HS-27A (cell line): ENCODE measurements at regions not wholly inside any gene's neighbourhood (a gene's known extent, or its start where the extent isn't known, plus 50 kb on each side); places are given as distances from the start of the nearest gene placed in this dataset.
A peak's percentile ranks its signal among the peaks of the same experiment; 100 is the strongest.
"Not testable (repeated sequence)": the region's sequence is repeated elsewhere in the genome, so short reads cannot be mapped to it uniquely, and the experiment has no call there.

ENCODE experiments used
- DNase-seq: peaks from one replicate; pipeline ENCODE4 v3.0.0-alpha.2; 2012; ENCODE audit warnings: low read depth, missing footprints

DNA sequence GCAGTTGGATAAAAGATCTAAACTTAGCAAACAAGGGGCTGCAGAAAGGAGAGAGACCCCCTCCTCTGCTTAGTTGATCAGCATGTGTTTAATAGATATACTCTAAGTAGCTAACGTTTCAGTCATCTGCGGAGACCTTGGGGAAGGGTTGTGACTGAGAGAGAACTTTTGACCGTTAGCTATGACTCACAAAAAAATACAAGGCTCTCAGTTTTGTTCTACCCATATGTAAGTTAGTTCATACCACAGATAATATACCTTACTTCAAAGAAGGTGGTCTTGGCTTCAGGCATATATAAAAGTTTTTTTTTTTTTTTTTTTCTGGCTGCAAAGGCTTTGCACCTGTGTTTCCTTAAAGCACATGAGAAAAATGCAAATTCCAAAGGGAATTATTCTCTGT, 258.9 kb downstream of the GJA1 start:
- peak; percentile 83 for DNase-seq

DNA sequence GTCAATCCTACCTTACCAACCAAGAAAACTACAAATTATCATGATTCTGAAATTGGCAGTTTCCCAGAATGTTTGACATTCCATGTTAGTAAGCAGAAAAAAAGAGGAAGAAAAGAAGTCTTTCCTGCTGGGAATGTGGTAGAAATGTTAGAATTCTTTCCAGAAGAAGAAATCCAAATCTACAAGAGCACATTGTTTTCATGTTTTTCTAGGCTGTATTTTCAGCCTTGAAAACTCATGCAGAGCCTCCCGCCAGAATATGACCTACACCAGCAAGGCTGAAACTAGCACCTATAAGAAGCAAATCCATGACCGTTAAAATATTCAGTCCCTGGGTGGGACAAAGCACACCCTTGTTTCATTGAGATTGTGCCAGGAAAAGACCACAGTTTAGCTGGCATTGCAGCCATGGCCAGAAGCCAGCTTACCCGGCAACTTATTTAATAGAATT, 259.4 kb downstream of the GJA1 start:
- peak; percentile 94 for DNase-seq

DNA sequence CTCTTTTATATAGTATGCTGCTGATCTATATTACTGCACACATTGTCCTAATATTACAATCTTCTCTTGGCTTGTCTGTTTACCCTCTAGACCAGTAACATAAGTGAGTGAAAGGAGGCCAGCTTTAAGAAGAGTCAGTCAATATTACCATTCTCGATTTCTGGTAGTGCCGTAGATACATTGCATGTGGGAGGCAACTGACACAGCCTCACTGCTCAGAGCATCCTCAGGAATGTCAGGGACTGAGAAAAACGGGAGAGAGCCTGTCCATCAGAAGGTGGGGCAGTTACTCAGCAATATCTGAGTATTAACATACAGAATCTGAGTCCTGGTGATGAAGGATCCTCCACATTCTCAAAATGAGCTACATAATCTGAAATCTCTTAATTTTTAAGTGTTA, 259.9 kb downstream of the GJA1 start:
- DNase-seq: no peak

DNA sequence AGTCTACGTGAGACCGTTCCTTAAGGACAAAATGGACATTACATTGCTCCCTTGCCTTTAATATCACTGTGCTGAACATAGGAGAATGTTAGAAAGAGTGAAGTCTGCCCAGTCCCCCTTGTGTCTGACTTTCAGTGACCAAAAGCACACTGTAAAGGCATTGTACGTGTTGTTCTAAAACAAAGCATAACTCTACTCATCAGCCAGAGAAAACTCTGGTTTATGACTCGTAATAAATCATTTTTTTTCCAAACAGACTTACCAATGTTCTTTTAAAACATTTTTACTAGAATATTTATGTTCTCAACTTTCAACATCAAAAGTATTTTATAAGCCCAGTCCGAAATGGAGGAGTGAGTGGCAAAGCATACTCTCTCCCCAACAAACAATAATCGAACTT, 262.5 kb downstream of the GJA1 start:
- no peak for DNase-seq

DNA sequence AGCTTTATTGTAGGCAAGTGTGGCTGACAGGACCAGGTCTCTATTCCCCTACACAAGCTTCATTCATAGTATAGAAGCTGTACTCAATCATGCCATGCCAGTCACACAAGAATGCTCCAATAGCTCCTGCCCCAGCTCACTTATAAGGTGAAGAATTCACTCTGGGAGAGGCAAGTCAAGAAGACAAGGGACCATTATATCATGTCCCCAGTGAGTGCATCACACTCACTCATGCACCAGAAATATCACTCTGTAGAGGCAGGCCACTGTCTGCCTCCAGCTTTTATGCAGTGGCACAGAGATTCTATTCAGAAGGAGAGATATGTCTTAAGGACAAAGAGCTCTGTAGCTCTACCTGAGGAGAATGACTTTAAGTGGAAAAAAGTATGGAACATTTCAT, 263.2 kb downstream of the GJA1 start:
- DNase-seq: no peak

DNA sequence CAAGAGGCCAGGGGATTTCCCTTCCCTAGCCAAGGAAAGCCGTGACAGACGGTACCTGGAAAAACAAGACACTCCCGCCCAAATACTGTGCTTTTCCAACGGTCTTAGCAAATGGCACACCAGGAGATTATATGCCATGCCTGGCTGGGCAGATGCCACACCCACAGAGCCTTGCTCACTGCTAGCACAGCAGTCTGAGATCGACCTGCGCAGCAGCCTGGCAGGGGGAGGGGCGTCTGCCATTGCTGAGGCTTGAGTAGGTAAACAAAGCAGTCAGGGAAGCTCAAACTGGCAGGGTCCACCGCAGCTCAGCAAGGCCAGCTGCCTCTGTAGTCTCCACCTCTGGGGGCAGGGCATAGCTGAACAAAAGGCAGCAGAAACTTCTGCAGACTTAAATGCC, 267.7 kb downstream of the GJA1 start:
- not testable (repeated sequence) for DNase-seq

DNA sequence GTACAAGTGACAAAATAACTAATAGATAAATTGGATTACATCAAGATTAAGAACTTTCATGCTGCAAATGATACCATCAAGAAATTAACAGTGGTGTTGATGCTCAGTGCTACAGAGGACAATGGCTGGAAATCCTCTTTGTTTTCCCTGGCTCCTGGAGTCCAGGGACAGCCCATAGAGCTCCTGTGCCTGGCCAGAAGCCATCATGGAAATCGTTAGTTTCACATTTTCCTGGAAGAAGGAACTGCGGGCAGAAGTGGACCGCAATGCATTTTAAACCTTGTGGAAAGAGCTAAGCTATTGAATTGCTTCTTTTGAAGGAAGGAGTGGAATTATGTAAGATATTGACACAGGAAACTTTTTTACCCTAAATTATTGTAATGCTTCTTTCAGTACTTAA, 276.0 kb downstream of the GJA1 start:
- no peak for DNase-seq

DNA sequence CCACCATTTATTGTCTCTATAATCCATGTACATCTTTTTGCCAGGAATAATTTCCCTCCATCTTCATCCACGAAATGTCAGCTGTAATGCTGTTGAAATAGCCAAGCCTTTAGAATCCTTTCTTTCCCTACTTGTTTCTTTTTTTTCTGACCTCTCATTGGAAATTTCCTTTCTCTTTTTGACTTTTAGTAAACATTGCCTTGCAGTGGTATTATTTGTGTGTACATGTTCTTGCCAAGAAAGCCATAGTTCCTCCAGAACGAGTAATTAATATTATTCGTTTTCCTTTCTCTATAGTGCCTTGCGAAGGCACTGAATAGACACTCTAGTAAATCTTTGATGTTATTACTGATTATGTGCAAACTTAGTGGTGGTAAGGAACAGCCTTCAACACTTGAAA, 282.2 kb downstream of the GJA1 start:
- no peak for DNase-seq

DNA sequence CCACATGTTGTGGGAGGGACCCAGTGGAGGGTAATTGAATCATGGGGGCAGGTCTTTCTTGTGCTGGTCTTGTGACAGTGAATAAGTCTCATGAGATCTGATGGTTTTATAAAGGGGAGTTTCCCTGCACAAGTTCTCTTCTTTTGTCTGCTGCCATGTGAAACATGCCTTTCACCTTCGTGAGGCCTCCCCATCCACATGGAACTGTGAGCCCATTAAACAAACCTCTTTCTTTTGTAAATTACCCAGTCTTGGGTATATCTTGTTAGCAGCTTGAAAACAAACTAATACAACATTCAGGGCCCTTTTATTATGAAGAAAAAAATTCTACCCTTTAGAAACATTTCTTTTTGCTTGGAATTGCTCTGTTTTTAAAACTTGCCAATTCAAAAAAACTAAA, 285.4 kb downstream of the GJA1 start:
- DNase-seq: not testable (repeated sequence)

DNA sequence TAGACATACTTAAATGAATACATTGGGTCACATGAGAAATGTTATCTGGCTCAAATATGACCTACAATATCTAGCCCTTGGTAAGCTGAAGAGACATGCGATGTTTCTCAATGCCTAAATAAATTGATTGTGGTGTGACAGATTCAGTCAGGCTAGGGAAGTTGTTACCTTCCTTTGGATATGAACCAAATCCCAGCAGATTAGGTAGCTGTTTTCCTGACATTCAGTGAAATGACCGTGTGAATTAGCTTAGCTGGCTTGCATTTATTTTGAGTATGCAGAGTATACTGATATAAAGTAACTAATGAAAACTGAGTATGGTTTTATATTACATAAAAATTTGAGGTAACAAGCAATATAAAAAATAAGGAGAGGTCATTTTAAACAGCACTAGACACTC, 288.2 kb downstream of the GJA1 start:
- DNase-seq: no peak

DNA sequence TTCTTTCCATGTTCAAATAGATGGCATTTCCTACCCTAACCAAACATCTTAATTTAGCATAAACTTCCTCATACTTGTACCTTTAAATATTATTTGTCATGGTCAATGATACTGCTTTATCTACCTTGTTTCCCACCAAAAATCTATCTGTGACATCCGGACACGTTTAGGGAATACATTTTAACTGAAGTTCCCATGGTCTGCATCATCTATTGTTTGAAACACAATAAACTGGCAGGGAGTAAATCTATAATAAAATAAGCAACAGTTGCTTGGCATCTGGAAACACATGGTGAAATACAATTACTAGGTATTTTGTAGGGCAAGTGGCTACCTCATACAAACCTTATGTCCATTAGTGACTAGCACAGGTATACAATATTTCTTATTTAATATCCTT, 289.1 kb downstream of the GJA1 start:
- no peak for DNase-seq

DNA sequence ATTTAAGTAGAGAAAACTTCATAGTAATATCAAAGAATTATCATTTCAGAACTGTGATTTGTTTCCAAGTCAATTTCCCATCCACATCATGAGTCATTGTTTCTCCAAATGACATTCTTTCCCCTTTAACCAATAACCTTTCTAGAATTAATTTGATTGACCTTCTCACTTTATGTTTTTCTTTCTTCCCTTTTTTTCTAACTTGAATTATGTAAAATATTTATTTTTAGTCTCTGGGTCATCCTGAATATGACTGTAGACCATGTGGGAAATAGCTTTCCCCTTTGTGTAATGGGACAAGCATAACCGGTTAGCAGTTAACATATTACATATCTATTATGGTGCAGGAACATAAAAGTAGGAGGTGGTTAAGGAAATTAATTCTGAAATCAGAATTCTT, 291.1 kb downstream of the GJA1 start:
- DNase-seq: peak; percentile 9

DNA sequence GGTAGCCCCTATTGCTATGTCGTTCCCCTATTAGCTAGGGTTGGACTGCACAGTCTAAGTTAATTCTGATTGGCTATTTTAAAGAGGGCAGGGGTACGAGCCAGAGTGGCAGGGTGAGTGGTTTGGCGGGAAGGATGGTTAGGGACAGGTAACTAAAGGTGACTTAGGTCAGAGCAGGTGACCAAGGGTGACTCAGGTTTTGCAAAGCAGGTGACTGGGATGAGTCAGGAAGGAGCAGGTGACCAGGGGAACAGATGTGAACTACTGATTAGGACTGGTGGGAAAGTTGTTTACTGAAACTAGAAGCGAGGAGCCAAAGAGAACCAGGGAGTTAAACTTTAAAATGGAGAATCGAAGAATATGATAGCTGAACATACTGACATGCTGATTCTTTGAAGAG, 295.2 kb downstream of the GJA1 start:
- no peak for DNase-seq

DNA sequence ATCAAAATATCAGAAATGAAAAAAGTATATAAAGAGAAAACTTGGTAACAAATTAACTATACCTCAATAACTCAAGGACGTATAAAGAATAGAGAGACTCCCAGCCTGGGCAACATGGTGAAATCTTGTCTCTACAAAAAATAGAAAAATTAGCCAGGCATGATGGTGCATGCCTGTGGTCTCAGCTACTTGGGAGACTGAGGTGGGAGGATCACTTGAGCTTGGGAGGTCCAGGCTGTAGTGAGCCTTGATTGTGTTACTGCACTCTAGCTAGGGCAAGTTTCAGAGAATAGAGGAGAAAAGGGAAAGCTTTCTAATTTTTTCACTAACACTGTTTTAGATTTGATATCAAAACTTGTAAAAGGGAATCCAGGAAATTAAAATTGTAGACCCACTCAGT, 295.9 kb downstream of the GJA1 start:
- DNase-seq: no peak

DNA sequence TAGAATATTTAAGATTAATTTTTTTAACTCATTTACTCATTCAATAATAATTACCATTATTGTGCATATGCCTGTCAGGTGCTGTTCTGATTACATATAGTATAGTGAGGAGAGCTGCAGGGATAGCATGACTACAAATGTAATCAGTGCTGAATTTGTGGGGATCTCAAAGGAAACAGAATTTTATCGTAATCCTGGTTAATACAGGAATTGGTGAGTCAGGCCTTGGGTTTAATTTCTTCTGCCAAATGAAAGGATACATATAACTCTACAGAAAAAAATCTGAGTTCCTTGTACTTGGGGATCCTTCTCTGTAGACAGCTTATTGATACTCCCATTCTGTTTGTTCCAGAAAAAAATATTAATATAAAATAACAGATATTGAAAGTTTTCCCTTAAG, 297.2 kb downstream of the GJA1 start:
- DNase-seq: no peak

DNA sequence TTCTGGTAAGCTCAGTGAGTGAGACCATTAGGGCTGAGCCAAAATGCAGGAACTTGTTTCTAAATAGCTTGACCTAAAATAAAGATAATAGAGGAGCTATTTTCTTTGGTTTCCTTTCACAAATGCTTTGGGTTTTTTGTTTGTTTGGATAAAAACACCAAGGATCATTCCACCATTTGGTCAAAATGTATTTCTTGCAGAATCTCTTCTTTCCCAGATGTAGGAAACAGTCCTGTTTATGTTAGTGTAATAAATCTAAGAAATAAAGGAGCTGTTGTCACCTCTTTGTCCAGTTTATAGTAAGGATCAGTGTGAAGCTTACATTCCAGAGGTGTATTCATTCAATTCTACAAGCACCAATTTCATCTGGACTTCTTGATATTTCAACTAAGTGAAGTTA, 297.8 kb downstream of the GJA1 start:
- DNase-seq: no peak

DNA sequence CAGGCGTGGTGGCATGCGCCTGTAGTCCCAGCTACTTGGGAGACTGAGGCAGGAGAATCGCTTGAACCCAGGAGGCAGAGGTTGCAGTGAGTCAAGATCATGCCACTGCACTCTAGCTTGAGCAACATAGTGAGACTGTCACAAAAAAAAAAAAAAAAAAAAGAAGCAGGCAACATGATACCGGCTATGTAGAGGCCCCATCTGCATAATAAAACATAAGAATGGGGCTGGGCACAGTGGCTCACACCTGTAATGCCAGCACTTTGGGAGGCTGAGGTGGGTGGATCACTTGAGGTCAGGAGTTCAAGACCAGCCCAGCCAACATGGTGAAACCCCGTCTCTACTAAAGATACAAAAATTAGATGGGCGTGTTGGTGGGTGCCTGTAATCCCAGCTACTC, 304.7 kb downstream of the GJA1 start:
- DNase-seq: not testable (repeated sequence)

DNA sequence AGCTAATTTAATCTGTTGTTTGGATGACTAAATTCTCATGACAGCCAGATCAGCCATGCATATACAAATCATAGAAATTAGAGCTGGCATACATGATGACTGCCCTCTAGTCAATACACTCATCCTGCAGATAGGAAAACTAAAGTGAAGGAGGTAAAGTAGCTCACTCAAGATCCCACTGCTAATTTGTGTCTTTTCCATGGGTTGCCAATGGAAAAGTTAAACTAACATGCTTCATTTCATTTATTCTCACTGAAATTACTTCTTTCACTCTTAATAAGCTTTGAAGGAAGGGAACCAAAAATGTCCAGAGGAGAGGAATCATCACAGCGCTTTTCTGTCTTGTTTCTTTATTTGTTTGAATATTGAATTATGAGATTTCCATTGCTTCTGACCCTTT, 308.2 kb downstream of the GJA1 start:
- DNase-seq: no peak

DNA sequence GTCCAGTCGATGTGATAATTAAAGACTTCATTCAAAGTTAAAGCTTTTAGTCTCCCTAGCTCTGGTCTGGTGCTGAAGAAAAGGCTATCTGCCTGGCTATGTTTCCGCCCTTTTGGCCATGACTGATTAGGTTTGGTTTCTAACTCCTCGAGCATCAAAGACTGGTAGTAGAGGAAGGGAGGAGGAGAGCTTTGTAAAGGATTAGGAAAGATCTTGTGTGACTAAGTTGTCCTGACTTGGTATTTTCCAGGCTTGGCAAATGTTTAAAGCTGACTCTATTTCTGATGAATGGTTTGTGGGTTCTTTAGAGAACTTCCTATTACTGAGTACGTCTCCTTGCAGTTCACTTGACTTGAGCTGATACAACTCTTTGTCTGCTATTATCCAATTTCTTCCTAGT, 312.9 kb downstream of the GJA1 start:
- no peak for DNase-seq

DNA sequence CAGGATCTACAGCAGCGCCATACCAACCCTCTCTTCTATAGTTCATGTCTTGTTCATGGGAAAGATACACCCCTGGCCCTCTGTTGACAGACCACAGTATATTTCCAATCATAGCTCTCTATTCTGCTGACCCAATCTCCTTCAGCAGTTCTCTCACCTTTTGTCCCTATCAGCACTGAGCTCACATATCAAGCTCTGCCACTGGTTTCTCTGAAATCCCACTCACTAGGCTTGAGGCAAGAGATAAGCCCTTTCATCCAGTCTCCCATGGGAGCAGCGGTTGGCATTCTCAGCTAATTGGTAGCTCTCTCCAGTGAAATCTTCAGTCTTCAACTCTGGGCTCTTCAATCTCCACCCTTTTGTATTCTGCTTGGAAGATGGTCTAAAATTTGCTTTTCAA, 313.4 kb downstream of the GJA1 start:
- DNase-seq: no peak

DNA sequence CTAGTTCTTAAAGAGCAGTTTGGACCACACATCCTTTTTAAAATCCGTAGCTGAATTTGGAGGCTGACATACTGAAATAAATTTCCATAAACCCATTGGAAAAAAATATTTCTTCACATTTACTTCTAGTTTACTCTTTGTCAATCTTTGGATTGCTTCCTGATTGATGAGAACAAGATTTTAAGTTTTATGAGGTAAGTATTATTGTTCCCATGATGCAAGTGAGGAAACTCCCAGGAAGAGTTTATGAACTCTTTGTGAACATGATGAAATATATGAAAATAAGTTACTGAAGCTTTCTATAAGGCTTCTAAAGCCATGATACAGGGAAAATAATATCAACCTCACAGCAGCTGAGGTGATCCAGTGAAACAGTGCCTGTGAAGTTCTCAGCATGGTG, 320.0 kb downstream of the GJA1 start:
- DNase-seq: no peak

DNA sequence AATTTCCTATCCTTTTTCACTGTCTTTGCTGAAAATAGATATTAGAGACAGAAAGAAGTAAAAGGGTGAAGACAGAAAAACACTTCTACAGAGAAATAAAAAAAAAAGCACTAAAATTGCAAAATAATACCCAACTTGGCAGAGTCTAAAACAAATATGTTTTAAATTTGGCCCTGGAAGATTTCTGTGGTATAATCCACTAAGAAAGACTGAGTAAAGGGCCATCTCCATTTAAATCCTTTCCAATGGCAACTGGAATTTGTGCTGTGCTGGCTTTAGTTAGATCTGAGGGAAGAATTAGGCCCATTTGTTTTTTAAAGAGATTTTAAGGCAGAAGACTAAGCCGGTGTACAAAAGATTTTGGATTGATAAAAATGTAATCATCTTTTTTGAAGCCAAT, 321.2 kb downstream of the GJA1 start:
- no peak for DNase-seq

DNA sequence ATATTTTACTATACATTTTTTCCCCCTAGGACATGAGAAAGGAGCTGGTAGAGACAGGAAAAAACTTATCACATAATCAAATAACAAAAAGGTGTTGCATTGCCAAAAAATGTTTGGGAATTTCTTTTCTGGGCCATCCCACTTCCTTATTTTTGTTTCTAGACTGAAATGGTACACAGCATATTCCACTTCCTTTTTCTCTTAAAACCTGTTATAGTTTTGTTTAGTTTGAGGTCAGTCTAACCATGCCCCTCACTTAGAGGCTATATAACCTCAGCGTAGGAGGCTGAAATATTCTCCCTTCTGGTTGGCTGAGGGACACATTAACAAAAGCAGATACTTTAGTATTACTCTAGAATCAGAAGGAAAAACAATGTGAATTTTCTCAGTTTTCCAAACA, 323.9 kb downstream of the GJA1 start:
- no peak for DNase-seq

DNA sequence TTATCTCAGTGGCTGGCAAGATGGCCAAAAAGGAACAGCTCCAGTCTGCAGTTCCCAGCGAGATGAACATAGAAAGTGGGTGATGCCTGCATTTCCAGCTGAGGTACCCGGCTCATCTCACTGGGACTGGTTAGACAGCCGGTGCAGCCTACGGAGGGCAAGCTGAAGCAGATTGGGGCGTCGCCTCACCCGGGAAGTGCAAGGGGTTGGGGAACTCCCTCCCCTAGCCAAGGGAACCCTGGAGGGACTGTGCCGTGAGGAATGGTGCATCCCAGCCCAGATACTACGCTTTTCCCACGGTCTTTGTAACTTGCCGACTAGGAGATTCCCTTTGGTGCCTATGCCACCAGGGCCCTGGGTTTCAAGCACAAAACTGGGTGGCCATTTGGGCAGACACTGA, 324.7 kb downstream of the GJA1 start:
- DNase-seq: no peak

DNA sequence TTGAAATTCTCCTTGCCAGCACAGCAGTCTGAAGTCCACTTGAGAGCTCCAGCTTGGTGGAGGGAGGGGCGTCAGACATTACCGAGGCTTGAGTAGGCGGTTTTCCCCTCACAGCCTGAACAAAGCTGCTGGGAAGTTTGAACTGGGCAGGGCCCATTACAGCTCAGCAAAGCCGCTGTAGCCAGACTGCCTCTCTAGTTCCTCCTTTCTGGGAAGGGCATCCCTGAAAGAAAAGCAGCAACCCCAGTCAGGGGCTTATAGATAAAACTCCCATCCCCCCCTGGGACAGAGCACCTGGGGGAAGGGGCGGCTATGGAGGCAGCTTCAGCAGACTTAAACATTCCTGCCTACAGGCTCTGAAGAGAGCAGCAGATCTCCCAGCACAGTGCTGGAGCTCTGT, 325.3 kb downstream of the GJA1 start:
- DNase-seq: no peak
